Ishikawa (cell line): ENCODE measurements at regions not wholly inside any gene's neighbourhood (a gene's known extent, or its start where the extent isn't known, plus 50 kb on each side); places are given as distances from the start of the nearest gene placed in this dataset.

Experiments
- CEBPB ChIP-seq: IDR thresholded peaks from 2 replicates; pipeline ENCODE4 v1.6.1; 2012
- CREB1 ChIP-seq: IDR thresholded peaks from 2 replicates; pipeline ENCODE4 v1.6.1; 2012; ENCODE audit warnings: low read depth
- EGR1 ChIP-seq: IDR thresholded peaks from 2 replicates; pipeline ENCODE4 v1.6.1; 2012
- EP300 ChIP-seq: IDR thresholded peaks from 2 replicates; pipeline ENCODE4 v1.6.1; 2012; ENCODE audit warnings: borderline replicate concordance
- FOXM1 ChIP-seq: IDR thresholded peaks from 2 replicates; pipeline ENCODE4 v1.6.1; 2012; ENCODE audit warnings: low read depth, borderline replicate concordance
- NFIC ChIP-seq: IDR thresholded peaks from 2 replicates; pipeline ENCODE4 v1.6.1; 2012
- RAD21 ChIP-seq: IDR thresholded peaks from 2 replicates; pipeline ENCODE4 v1.6.1; 2012; ENCODE audit warnings: low read depth
- REST ChIP-seq: IDR thresholded peaks from 2 replicates; pipeline ENCODE4 v1.6.1; 2012; ENCODE audit warnings: low read depth, mild to moderate bottlenecking
- TAF1 ChIP-seq: IDR thresholded peaks from 2 replicates; pipeline ENCODE4 v1.6.1; 2012; ENCODE audit warnings: low read depth, mild to moderate bottlenecking
- TCF12 ChIP-seq: IDR thresholded peaks from 2 replicates; pipeline ENCODE4 v1.6.1; 2012; ENCODE audit warnings: low read depth
- TEAD4 ChIP-seq: IDR thresholded peaks from 2 replicates; pipeline ENCODE4 v1.6.1; 2012
- USF1 ChIP-seq: IDR thresholded peaks from 2 replicates; pipeline ENCODE4 v1.6.1; 2012
- YY1 ChIP-seq: IDR thresholded peaks from 2 replicates; pipeline ENCODE4 v1.6.1; 2012; ENCODE audit warnings: low read depth
- ZBTB7A ChIP-seq: IDR thresholded peaks from 2 replicates; pipeline ENCODE4 v1.6.1; 2012; ENCODE audit warnings: low read depth
- TF ChIP-seq, protein P1 (sequence below): IDR thresholded peaks from 2 replicates; pipeline ENCODE4 v1.6.1; 2012

GRCh38 chr3:159555205-159555604 lies 433.4 kb upstream of the IL12A start:
- TF ChIP-seq EGR1 (no peak), EP300 (no peak), TEAD4 (no peak), FOXM1 (no peak), TCF12 (no peak), ZBTB7A (no peak), CREB1 (no peak), USF1 (no peak)
- TF ChIP-seq, protein P1, sequence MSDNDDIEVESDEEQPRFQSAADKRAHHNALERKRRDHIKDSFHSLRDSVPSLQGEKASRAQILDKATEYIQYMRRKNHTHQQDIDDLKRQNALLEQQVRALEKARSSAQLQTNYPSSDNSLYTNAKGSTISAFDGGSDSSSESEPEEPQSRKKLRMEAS = no peak

- TF ChIP-seq EGR1 = no peak
- no peak for TF ChIP-seq NFIC
- TF ChIP-seq REST = no peak
- TF ChIP-seq YY1 = no peak
- TF ChIP-seq RAD21 = no peak
- no peak for TF ChIP-seq EP300
- TF ChIP-seq, protein P1 = no peak
- TF ChIP-seq CEBPB = no peak
- no peak for TF ChIP-seq TCF12
- no peak for TF ChIP-seq ZBTB7A
- TF ChIP-seq TEAD4 = no peak
- TF ChIP-seq TAF1 = no peak
- TF ChIP-seq FOXM1 = no peak
- TF ChIP-seq USF1 = no peak
- TF ChIP-seq CREB1 = no peak
Observed at GRCh38 chr3:159559771-159560170, 428.9 kb upstream of the IL12A start.

- TF ChIP-seq NFIC (no peak), FOXM1 (no peak), YY1 (no peak), USF1 (no peak), EP300 (no peak), TAF1 (no peak), CEBPB (no peak), CREB1 (no peak), EGR1 (no peak)
Observed at GRCh38 chr3:159560214-159560979, 428.2 kb upstream of the IL12A start.

DNA sequence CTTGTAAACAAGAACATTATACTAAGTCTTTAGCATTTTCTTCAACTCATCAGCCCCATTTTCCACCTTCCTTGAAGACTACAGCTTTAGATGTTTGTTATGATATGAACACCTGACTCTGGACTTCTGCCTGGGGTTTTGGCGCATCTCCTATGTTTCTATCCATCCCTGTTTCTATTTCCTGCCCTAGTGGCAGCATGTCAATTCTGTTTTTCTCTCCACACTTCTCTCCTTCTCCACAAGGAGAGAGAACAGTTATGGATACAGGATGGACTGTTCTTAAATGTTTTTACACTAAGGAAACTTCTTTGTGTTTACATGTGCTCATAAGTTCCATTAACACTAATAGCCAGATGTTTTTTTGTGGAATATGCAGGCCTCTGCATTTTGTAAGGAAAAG lies 423.3 kb upstream of the IL12A start:
- TF ChIP-seq REST (no peak), ZBTB7A (no peak), NFIC (no peak), EGR1 (no peak), TCF12 (no peak), CREB1 (no peak), EP300 (no peak), TAF1 (no peak), FOXM1 (no peak), RAD21 (no peak), TEAD4 (no peak), USF1 (no peak), YY1 (no peak), CEBPB (no peak)
- TF ChIP-seq, protein P1 = no peak
